ENCODE measurements at regions not wholly inside any gene's neighbourhood (a gene's known extent, or its start where the extent isn't known, plus 50 kb on each side); places are given as distances from the start of the nearest gene placed in this dataset.

- TF ChIP-seq TAF1 (IDR thresholded peaks at IDR 0.05; ENCODE audit: low read depth) (no peak), ZBTB7A (IDR thresholded peaks at IDR 0.05; ENCODE audit: low read depth) (no peak), EGR1 (IDR thresholded peaks at IDR 0.05) (no peak), TEAD4 (IDR thresholded peaks at IDR 0.05) (no peak), CEBPB (IDR thresholded peaks at IDR 0.05) (no peak), FOXM1 (IDR thresholded peaks at IDR 0.05; ENCODE audit: borderline replicate concordance, low read depth) (no peak), MAX (IDR thresholded peaks at IDR 0.05) (no peak), CREB1 (IDR thresholded peaks at IDR 0.05; ENCODE audit: low read depth) (no peak), NFIC (IDR thresholded peaks at IDR 0.05) (no peak)
These were observed 711.7 kb upstream of the SOX9 start for GRCh38 chr17:71409137-71409536.

GRCh38 chr17:71409712-71410111, 711.1 kb upstream of the SOX9 start:
- TF ChIP-seq, protein P1, sequence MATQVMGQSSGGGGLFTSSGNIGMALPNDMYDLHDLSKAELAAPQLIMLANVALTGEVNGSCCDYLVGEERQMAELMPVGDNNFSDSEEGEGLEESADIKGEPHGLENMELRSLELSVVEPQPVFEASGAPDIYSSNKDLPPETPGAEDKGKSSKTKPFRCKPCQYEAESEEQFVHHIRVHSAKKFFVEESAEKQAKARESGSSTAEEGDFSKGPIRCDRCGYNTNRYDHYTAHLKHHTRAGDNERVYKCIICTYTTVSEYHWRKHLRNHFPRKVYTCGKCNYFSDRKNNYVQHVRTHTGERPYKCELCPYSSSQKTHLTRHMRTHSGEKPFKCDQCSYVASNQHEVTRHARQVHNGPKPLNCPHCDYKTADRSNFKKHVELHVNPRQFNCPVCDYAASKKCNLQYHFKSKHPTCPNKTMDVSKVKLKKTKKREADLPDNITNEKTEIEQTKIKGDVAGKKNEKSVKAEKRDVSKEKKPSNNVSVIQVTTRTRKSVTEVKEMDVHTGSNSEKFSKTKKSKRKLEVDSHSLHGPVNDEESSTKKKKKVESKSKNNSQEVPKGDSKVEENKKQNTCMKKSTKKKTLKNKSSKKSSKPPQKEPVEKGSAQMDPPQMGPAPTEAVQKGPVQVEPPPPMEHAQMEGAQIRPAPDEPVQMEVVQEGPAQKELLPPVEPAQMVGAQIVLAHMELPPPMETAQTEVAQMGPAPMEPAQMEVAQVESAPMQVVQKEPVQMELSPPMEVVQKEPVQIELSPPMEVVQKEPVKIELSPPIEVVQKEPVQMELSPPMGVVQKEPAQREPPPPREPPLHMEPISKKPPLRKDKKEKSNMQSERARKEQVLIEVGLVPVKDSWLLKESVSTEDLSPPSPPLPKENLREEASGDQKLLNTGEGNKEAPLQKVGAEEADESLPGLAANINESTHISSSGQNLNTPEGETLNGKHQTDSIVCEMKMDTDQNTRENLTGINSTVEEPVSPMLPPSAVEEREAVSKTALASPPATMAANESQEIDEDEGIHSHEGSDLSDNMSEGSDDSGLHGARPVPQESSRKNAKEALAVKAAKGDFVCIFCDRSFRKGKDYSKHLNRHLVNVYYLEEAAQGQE (IDR thresholded peaks at IDR 0.05; ENCODE audit: low read depth) = no peak
- TF ChIP-seq, protein P2, sequence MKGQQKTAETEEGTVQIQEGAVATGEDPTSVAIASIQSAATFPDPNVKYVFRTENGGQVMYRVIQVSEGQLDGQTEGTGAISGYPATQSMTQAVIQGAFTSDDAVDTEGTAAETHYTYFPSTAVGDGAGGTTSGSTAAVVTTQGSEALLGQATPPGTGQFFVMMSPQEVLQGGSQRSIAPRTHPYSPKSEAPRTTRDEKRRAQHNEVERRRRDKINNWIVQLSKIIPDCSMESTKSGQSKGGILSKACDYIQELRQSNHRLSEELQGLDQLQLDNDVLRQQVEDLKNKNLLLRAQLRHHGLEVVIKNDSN (IDR thresholded peaks at IDR 0.05) = no peak
- no peak for TF ChIP-seq ZBTB7A (IDR thresholded peaks at IDR 0.05; ENCODE audit: low read depth)
- no peak for TF ChIP-seq TCF12 (IDR thresholded peaks at IDR 0.05; ENCODE audit: low read depth)
- no peak for TF ChIP-seq TEAD4 (IDR thresholded peaks at IDR 0.05)
- TF ChIP-seq RAD21 (IDR thresholded peaks at IDR 0.05; ENCODE audit: low read depth) = no peak
- TF ChIP-seq CREB1 (IDR thresholded peaks at IDR 0.05; ENCODE audit: low read depth) = no peak
- no peak for TF ChIP-seq EGR1 (IDR thresholded peaks at IDR 0.05)
- no peak for TF ChIP-seq CEBPB (IDR thresholded peaks at IDR 0.05)
- no peak for TF ChIP-seq FOXM1 (IDR thresholded peaks at IDR 0.05; ENCODE audit: borderline replicate concordance, low read depth)
- no peak for TF ChIP-seq TAF1 (IDR thresholded peaks at IDR 0.05; ENCODE audit: low read depth)

GRCh38 chr17:71412803-71413202, 708.0 kb upstream of the SOX9 start:
- TF ChIP-seq FOXM1 (IDR thresholded peaks at IDR 0.05; ENCODE audit: borderline replicate concordance, low read depth) (no peak), TEAD4 (IDR thresholded peaks at IDR 0.05) (peak; percentile 64), EP300 (IDR thresholded peaks at IDR 0.05; ENCODE audit: borderline replicate concordance) (peak; percentile 36; the same call in 1 of the 2 replicates)

- TF ChIP-seq, protein P1 (IDR thresholded peaks at IDR 0.05; ENCODE audit: low read depth) = no peak
- TF ChIP-seq EGR1 (IDR thresholded peaks at IDR 0.05) (no peak), CEBPB (IDR thresholded peaks at IDR 0.05) (no peak), TCF12 (IDR thresholded peaks at IDR 0.05; ENCODE audit: low read depth) (no peak), TEAD4 (IDR thresholded peaks at IDR 0.05) (no peak), CREB1 (IDR thresholded peaks at IDR 0.05; ENCODE audit: low read depth) (no peak), YY1 (IDR thresholded peaks at IDR 0.05; ENCODE audit: low read depth) (no peak), ZBTB7A (IDR thresholded peaks at IDR 0.05; ENCODE audit: low read depth) (no peak), NFIC (IDR thresholded peaks at IDR 0.05) (no peak), EP300 (IDR thresholded peaks at IDR 0.05; ENCODE audit: borderline replicate concordance) (no peak), MAX (IDR thresholded peaks at IDR 0.05) (no peak), FOXM1 (IDR thresholded peaks at IDR 0.05; ENCODE audit: borderline replicate concordance, low read depth) (no peak), TAF1 (IDR thresholded peaks at IDR 0.05; ENCODE audit: low read depth) (no peak), RAD21 (IDR thresholded peaks at IDR 0.05; ENCODE audit: low read depth) (no peak)
- TF ChIP-seq, protein P2 (IDR thresholded peaks at IDR 0.05) = no peak
These were observed 706.9 kb upstream of the SOX9 start for GRCh38 chr17:71413935-71414334.

GRCh38 chr17:71417142-71417541, 703.7 kb upstream of the SOX9 start:
- TF ChIP-seq CEBPB (IDR thresholded peaks at IDR 0.05) (peak; percentile 15; the same call in 1 of the 2 replicates), EP300 (IDR thresholded peaks at IDR 0.05; ENCODE audit: borderline replicate concordance) (no peak), YY1 (IDR thresholded peaks at IDR 0.05; ENCODE audit: low read depth) (no peak), TCF12 (IDR thresholded peaks at IDR 0.05; ENCODE audit: low read depth) (no peak), TAF1 (IDR thresholded peaks at IDR 0.05; ENCODE audit: low read depth) (no peak), FOXM1 (IDR thresholded peaks at IDR 0.05; ENCODE audit: borderline replicate concordance, low read depth) (no peak)
- TF ChIP-seq, protein P1 (IDR thresholded peaks at IDR 0.05; ENCODE audit: low read depth) = no peak
- TF ChIP-seq, protein P2 (IDR thresholded peaks at IDR 0.05) = no peak
